ENCODE measurements at regions not wholly inside any gene's neighbourhood (a gene's known extent, or its start where the extent isn't known, plus 50 kb on each side); places are given as distances from the start of the nearest gene placed in this dataset.

DNA sequence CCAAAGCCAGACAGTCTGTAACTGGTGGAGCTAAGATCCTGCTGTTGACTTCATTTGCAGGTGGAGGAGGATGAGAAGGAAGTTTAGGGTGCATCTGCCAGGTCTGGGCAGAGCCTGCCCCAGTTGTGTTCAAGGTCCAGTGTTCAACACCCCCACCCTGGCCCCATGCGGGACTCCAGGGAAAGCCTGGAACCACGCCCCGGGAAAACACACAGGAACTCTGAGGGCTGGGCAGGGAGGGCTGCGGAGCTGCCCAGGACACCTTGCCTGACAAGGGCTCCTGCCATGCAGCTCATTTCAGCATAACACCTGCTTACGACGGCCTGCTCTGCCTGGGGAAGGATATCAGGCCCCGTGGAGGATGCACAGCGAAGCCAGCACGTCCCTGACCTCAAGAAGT lies 286.3 kb downstream of the XXYLT1 start:
- peaks cover 0 to 7% of the 10 kb centered on the region in 2 donors for H3K4me1 ChIP-seq (ENCODE audit: control insufficient read depth in 2 of 2, insufficient read depth in 2 of 2, low read length in 2 of 2)
- H3K4me3 ChIP-seq (ENCODE audit: low read length in 2 of 2), result no peak overlapping the region
- DNase-seq (ENCODE audit: low read depth in 6 of 9, low spot score in 9 of 9), result no peak
- 86% methylated on average over 9 of the region's 9 CpGs for WGBS
- peaks cover 0 to 8% of the 10 kb centered on the region in 2 donors for H3K9me3 ChIP-seq (ENCODE audit: control insufficient read depth in 2 of 2, insufficient read depth in 1 of 2, low read length in 1 of 2)
- peaks cover 0 to 12% of the 10 kb centered on the region in 2 donors for H3K27me3 ChIP-seq (ENCODE audit: control insufficient read depth in 2 of 2, insufficient read depth in 1 of 2, low read length in 1 of 2)
- H3K36me3 ChIP-seq (ENCODE audit: control insufficient read depth in 2 of 2, insufficient read depth in 2 of 2, low read length in 1 of 2), result no peaks in the 10 kb centered on the region
- H3K27ac ChIP-seq (ENCODE audit: low read depth in 1 of 2, low read length in 1 of 2), result no peak overlapping the region

DNA sequence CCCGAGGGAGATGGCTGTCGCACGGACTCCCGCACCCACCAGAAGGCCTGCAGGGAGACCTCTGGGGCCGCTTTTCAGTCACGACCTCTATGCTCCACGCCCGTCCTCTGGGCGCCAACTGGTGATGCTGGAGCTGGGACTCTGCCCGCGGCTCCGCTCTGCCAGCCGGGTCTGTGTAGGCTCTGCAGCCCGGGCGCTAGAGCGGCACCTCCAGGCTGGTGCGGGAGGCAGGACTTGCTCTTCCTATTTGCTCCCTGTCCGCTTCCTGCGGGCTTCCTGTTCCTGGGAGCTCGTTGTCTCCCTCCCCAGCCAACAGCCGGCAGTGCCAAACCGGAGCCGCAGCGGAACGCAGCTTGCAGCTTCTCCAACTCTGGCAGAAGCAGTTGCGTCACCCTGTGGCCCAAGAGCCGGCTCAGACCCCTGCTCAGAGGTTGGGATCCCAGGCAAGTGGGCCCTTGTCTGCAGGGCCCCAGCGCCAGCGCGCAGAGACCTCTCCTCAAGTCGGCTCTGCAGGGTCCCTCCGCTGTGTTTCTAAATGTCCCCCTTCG lies 285.9 kb downstream of the XXYLT1 start:
- Histone ChIP-seq H3K9me3 (ENCODE audit: control insufficient read depth in 2 of 2, insufficient read depth in 1 of 2, low read length in 1 of 2) (peaks cover 0 to 8% of the 10 kb centered on the region in 2 donors), H3K27ac (ENCODE audit: low read depth in 1 of 2, low read length in 1 of 2) (no peak overlapping the region), H3K36me3 (ENCODE audit: control insufficient read depth in 2 of 2, insufficient read depth in 2 of 2, low read length in 1 of 2) (no peaks in the 10 kb centered on the region), H3K27me3 (ENCODE audit: control insufficient read depth in 2 of 2, insufficient read depth in 1 of 2, low read length in 1 of 2) (peaks cover 0 to 12% of the 10 kb centered on the region in 2 donors), H3K4me3 (ENCODE audit: low read length in 2 of 2) (no peak overlapping the region), H3K4me1 (ENCODE audit: control insufficient read depth in 2 of 2, insufficient read depth in 2 of 2, low read length in 2 of 2) (peaks cover 0 to 7% of the 10 kb centered on the region in 2 donors)
- DNase-seq (ENCODE audit: low read depth in 6 of 9, low spot score in 9 of 9), result no peak
- WGBS, result 59% methylated on average over 33 of the region's 33 CpGs

DNA sequence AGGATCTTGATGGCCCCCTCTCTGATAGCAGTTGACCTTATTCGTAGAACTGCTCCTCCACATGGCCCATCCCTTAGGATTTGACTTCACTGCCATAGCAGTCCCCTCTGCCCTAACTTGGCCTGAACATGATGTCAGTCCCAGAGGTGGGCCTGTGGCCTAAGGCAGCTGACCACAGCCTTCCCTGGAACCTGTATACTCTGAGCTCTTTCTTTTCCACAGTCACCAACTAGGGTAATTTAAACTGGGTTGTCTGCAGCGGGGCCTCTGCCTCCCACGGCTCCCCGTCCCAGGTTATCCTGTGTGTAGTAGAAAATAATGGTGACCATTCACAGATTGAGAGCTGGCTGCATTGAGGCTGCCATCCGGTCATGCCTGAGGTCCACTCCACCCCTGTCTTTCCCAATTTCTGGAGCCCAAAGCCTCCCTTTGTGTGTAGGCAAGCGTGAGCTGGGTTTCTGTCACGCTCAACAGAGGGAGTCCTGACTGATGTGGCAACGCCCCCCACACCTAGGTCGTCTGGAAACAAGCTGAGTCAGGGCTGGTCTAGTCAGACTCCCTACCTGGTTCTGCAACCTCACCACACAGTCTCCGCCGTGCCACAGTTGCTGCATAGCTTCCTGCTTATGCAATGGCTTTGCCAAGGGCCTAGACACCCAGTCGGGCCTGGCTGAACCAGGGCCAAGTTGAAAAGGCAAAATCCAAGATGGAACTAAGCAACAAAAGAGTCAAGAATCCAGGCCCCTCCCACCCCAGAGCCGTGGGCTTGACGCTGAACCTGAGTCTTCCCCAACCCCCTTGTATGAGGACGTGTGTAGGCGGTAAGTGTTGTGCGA lies 284.5 kb downstream of the XXYLT1 start:
- Histone ChIP-seq H3K4me1 (ENCODE audit: control insufficient read depth in 2 of 2, insufficient read depth in 2 of 2, low read length in 2 of 2) (peaks cover 0 to 7% of the 10 kb centered on the region in 2 donors), H3K9me3 (ENCODE audit: control insufficient read depth in 2 of 2, insufficient read depth in 1 of 2, low read length in 1 of 2) (peaks cover 0 to 8% of the 10 kb centered on the region in 2 donors), H3K36me3 (ENCODE audit: control insufficient read depth in 2 of 2, insufficient read depth in 2 of 2, low read length in 1 of 2) (no peaks in the 10 kb centered on the region), H3K27me3 (ENCODE audit: control insufficient read depth in 2 of 2, insufficient read depth in 1 of 2, low read length in 1 of 2) (peaks cover 0 to 12% of the 10 kb centered on the region in 2 donors), H3K27ac (ENCODE audit: low read depth in 1 of 2, low read length in 1 of 2) (no peak overlapping the region), H3K4me3 (ENCODE audit: low read length in 2 of 2) (no peak overlapping the region)
- DNase-seq (ENCODE audit: low read depth in 6 of 9, low spot score in 9 of 9), result no peak
- WGBS, result 82% methylated on average over 17 of the region's 17 CpGs

DNA sequence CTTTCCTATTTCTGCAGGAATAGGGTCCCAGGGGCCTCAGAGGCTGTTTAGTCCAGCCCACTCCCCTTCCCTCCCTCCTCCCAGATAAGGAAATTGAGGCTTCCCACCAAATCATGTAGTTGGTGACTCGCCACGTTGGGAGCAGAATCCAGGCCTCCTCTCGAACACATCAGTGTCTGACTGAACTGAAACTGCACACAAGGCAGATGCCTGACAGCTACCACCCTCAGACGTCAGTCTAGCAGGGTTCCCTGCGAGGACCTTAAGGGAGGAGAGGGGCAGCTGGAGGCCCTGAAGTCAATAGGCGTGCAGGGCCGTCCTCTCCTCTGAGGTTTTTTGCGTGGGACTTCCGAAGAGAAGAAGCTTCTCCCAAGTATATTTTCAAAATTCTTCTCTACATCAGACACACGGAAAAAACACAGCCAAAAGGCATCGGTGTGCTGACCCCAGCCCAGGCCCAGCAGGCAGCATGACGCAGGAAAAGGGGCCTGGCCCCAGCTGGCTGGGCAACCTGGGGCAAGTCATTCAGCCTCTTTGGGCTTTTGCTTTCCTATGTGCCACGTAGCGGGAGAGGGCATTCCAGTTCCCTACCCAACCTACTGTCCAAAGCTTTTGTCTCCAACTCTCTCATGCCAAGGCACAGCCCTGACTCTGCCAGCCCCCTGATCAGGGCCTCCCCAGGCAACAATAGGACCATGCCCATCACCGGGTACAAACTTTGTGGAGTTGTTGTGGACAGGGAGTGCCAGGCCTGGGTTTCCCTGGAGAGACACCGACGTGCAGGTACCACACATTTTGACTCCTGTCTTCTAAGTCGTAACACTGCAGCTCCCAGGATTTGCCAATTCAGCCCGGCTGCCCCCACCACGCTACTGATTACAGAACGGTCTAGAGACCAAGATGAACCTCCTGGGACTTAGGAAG lies 283.1 kb downstream of the XXYLT1 start:
- no peaks in the 10 kb centered on the region for H3K36me3 ChIP-seq (ENCODE audit: control insufficient read depth in 2 of 2, insufficient read depth in 2 of 2, low read length in 1 of 2)
- H3K27me3 ChIP-seq (ENCODE audit: control insufficient read depth in 2 of 2, insufficient read depth in 1 of 2, low read length in 1 of 2), result peaks cover 0 to 12% of the 10 kb centered on the region in 2 donors
- H3K9me3 ChIP-seq (ENCODE audit: control insufficient read depth in 2 of 2, insufficient read depth in 1 of 2, low read length in 1 of 2), result peaks cover 0 to 8% of the 10 kb centered on the region in 2 donors
- no peak for DNase-seq (ENCODE audit: low read depth in 6 of 9, low spot score in 9 of 9)
- H3K4me1 ChIP-seq (ENCODE audit: control insufficient read depth in 2 of 2, insufficient read depth in 2 of 2, low read length in 2 of 2), result peaks cover 0 to 7% of the 10 kb centered on the region in 2 donors
- H3K4me3 ChIP-seq (ENCODE audit: low read length in 2 of 2), result no peak overlapping the region
- no peak overlapping the region for H3K27ac ChIP-seq (ENCODE audit: low read depth in 1 of 2, low read length in 1 of 2)
- 82% methylated on average over 21 of the region's 21 CpGs for WGBS

DNA sequence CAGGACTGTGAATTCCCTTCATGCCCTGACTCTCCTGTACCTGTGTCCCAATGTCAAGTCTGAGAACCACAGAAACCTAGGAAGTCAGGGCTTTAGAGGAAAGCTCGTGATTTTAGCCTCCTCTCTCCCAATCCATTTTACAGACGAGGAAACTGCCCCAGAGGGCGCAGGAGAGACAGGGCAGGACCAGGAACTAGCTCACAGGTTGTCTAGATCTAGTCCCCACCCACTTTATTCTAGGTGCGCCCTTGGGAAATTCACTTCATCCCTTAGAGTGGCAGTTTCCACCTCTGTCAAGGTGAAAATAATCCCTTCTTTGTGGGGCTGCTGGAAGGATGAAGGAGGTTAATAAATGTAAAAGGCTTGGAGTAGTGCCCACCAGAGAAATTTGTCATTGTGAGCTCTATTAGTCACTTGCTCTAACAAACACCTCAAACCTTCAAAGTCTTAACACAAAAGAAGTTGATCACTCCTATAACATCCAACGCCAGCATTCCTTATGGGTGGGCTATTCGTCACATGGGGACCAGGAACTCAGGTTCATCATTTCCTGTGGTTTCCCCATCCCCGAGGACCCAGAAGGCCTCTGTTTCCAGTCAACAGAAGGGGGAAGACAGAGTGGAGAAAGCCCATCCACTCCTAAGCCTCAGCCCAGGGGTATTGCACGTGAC lies 282.3 kb downstream of the XXYLT1 start:
- Histone ChIP-seq H3K27me3 (ENCODE audit: control insufficient read depth in 2 of 2, insufficient read depth in 1 of 2, low read length in 1 of 2) (peaks cover 0 to 12% of the 10 kb centered on the region in 2 donors), H3K4me1 (ENCODE audit: control insufficient read depth in 2 of 2, insufficient read depth in 2 of 2, low read length in 2 of 2) (peaks cover 0 to 7% of the 10 kb centered on the region in 2 donors), H3K27ac (ENCODE audit: low read depth in 1 of 2, low read length in 1 of 2) (no peak overlapping the region), H3K4me3 (ENCODE audit: low read length in 2 of 2) (no peak overlapping the region), H3K36me3 (ENCODE audit: control insufficient read depth in 2 of 2, insufficient read depth in 2 of 2, low read length in 1 of 2) (no peaks in the 10 kb centered on the region), H3K9me3 (ENCODE audit: control insufficient read depth in 2 of 2, insufficient read depth in 1 of 2, low read length in 1 of 2) (peaks cover 0 to 8% of the 10 kb centered on the region in 2 donors)
- 93% methylated on average over 8 of the region's 8 CpGs for WGBS
- no peak for DNase-seq (ENCODE audit: low read depth in 6 of 9, low spot score in 9 of 9)

DNA sequence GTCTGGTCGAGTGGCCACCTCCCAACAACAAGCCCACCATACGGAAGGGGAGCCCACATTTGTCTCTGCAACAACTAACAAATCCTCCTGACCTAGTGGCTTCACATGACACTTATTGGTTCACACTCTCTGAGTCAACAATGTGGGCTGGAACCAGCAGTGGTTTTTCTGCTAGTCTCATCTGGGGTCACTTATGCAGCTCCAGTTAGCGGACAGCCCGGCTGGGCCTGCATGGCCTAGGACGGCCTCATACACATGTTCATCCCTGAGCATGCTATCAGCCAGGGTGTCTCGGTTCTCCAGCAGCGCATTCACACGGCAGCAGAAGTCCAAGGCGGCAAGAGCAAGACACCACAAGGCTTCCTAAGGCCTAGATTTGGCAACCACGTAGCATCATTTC lies 281.7 kb downstream of the XXYLT1 start:
- peaks cover 0 to 12% of the 10 kb centered on the region in 2 donors for H3K27me3 ChIP-seq (ENCODE audit: control insufficient read depth in 2 of 2, insufficient read depth in 1 of 2, low read length in 1 of 2)
- WGBS, result 78% methylated on average over 10 of the region's 10 CpGs
- DNase-seq (ENCODE audit: low read depth in 6 of 9, low spot score in 9 of 9), result no peak
- no peak overlapping the region for H3K4me3 ChIP-seq (ENCODE audit: low read length in 2 of 2)
- H3K36me3 ChIP-seq (ENCODE audit: control insufficient read depth in 2 of 2, insufficient read depth in 2 of 2, low read length in 1 of 2), result no peaks in the 10 kb centered on the region
- peaks cover 0 to 8% of the 10 kb centered on the region in 2 donors for H3K9me3 ChIP-seq (ENCODE audit: control insufficient read depth in 2 of 2, insufficient read depth in 1 of 2, low read length in 1 of 2)
- no peak overlapping the region for H3K27ac ChIP-seq (ENCODE audit: low read depth in 1 of 2, low read length in 1 of 2)
- H3K4me1 ChIP-seq (ENCODE audit: control insufficient read depth in 2 of 2, insufficient read depth in 2 of 2, low read length in 2 of 2), result peaks cover 0 to 7% of the 10 kb centered on the region in 2 donors

DNA sequence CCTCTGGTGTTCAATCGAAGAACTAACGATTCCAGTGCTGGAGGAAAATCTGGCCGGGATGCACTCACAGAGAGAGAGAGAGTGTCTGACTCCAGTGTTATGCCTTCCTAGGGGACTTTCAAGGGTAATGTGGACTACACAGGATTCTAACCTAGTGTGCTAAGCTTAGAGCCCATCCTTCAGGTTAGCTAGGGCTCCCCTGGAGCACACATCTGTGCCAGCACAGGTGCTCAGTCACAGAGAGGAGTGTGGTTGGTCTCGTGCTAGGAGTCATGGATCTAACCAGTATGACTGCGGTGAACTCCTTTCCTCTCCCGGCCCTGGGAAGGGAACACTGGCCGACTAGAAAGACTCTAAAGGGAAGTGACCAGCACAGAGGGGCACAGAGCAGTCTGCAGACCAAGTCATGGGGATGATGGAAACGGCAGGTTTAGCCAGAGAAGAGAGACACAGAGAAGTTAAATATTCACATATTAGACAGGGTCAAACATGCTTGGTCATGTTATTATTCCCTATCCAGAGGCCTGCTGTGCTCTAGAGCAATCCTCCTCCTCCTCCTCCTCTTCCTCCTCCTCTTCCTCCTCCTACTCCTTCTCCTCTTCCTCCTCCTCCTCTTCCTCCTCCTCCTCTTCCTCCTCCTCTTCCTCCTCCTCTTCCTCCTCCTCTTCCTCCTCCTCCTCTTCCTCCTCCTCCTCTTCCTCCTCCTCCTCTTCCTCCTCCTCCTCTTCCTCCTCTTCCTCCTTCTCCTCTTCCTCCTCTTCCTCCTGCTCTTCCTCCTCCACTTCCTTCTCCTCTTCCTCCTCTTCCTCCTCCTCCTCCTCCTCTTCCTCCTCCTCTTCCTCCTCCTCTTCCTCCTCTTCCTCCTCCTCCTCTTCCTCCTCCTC lies 280.3 kb downstream of the XXYLT1 start:
- no peaks in the 10 kb centered on the region for H3K27me3 ChIP-seq (ENCODE audit: control insufficient read depth in 2 of 2, insufficient read depth in 1 of 2, low read length in 1 of 2)
- DNase-seq (ENCODE audit: low read depth in 6 of 9, low spot score in 9 of 9), result no peak
- H3K27ac ChIP-seq (ENCODE audit: low read depth in 1 of 2, low read length in 1 of 2), result no peak overlapping the region
- WGBS, result 90% methylated on average over 8 of the region's 8 CpGs
- H3K4me1 ChIP-seq (ENCODE audit: control insufficient read depth in 2 of 2, insufficient read depth in 2 of 2, low read length in 2 of 2), result no peaks in the 10 kb centered on the region
- H3K4me3 ChIP-seq (ENCODE audit: low read length in 2 of 2), result no peak overlapping the region
- no peaks in the 10 kb centered on the region for H3K36me3 ChIP-seq (ENCODE audit: control insufficient read depth in 2 of 2, insufficient read depth in 2 of 2, low read length in 1 of 2)
- peaks cover 0 to 8% of the 10 kb centered on the region in 2 donors for H3K9me3 ChIP-seq (ENCODE audit: control insufficient read depth in 2 of 2, insufficient read depth in 1 of 2, low read length in 1 of 2)

DNA sequence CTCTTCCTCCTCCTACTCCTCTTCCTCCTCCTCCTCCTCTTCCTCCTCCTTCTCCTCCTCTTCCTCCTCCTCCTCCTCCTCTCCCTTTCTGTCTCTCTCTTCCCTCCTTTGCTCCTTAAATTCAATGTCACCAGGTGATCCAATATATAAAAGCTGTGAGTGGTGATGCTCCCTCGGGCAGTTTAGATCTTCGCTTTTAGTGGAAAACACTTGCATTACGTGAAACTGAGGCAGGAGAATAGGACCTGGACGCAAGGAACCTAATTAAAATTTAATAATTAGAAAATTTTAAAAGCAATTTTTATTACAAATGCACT lies 279.7 kb downstream of the XXYLT1 start:
- no peak for DNase-seq (ENCODE audit: low read depth in 6 of 9, low spot score in 9 of 9)
- Histone ChIP-seq H3K27ac (ENCODE audit: low read depth in 1 of 2, low read length in 1 of 2) (no peak overlapping the region), H3K9me3 (ENCODE audit: control insufficient read depth in 2 of 2, insufficient read depth in 1 of 2, low read length in 1 of 2) (peaks cover 0 to 2% of the 10 kb centered on the region in 2 donors), H3K4me1 (ENCODE audit: control insufficient read depth in 2 of 2, insufficient read depth in 2 of 2, low read length in 2 of 2) (no peaks in the 10 kb centered on the region), H3K4me3 (ENCODE audit: low read length in 2 of 2) (no peak overlapping the region), H3K36me3 (ENCODE audit: control insufficient read depth in 2 of 2, insufficient read depth in 2 of 2, low read length in 1 of 2) (no peaks in the 10 kb centered on the region), H3K27me3 (ENCODE audit: control insufficient read depth in 2 of 2, insufficient read depth in 1 of 2, low read length in 1 of 2) (no peaks in the 10 kb centered on the region)
- WGBS, result 71% methylated on average over 4 of the region's 4 CpGs

Measured in thymus (tissue), 11 donors.